Endothelial cell of umbilical vein (primary cell): ENCODE measurements at regions not wholly inside any gene's neighbourhood (a gene's known extent, or its start where the extent isn't known, plus 50 kb on each side); places are given as distances from the start of the nearest gene placed in this dataset.

Experiments
- EZH2 ChIP-seq: IDR thresholded peaks from 2 replicates; pipeline ENCODE4 v1.6.1; 2012; ENCODE audit warnings: borderline replicate concordance, low read depth, mild to moderate bottlenecking, moderate library complexity, low read length, inconsistent platforms; ENCODE audit not compliant: severe bottlenecking
- GATA2 ChIP-seq: IDR thresholded peaks from 2 replicates; pipeline ENCODE4 v1.7.0; 2011; ENCODE audit warnings: low read depth, mild to moderate bottlenecking, moderate library complexity, mixed read lengths, low read length; ENCODE audit not compliant: insufficient read length, insufficient read depth
- JUN ChIP-seq: IDR thresholded peaks from 2 replicates; pipeline ENCODE4 v1.6.1; 2011; ENCODE audit warnings: borderline replicate concordance, low read depth; ENCODE audit not compliant: insufficient read length, insufficient read depth
- MYC ChIP-seq: IDR thresholded peaks from one replicate; pipeline ENCODE4 v1.6.1; 2011; ENCODE audit warnings: mild to moderate bottlenecking, low read depth, low read length
- POLR2A ChIP-seq: IDR thresholded peaks from 2 replicates; pipeline ENCODE4 v1.6.1; 2012; ENCODE audit warnings: low read depth, mild to moderate bottlenecking, control low read depth, low read length
- POLR2AphosphoS5 ChIP-seq: IDR thresholded peaks from 2 replicates; pipeline ENCODE4 v1.6.1; 2012; ENCODE audit warnings: low read depth, mild to moderate bottlenecking, control low read depth, low read length, moderate library complexity; ENCODE audit not compliant: insufficient read depth
- TF ChIP-seq, protein P1 (sequence below), 2 donors: IDR thresholded peaks; 1 replicate in 1 of 2; 2 replicates in 1 of 2; pipeline ENCODE4 v1.5.1; 2011; ENCODE audit warnings: low read length in 2 of 2, mild to moderate bottlenecking in 2 of 2, moderate library complexity in 2 of 2, control low read depth in 1 of 2, inconsistent platforms in 1 of 2, low read depth in 1 of 2; ENCODE audit not compliant: insufficient read depth in 1 of 2; ENCODE audit errors: extremely low read depth in 1 of 2
- TF ChIP-seq, protein P2 (sequence below): IDR thresholded peaks from 2 replicates; pipeline ENCODE4 v1.6.1; 2011; ENCODE audit not compliant: insufficient read depth, insufficient read length

DNA sequence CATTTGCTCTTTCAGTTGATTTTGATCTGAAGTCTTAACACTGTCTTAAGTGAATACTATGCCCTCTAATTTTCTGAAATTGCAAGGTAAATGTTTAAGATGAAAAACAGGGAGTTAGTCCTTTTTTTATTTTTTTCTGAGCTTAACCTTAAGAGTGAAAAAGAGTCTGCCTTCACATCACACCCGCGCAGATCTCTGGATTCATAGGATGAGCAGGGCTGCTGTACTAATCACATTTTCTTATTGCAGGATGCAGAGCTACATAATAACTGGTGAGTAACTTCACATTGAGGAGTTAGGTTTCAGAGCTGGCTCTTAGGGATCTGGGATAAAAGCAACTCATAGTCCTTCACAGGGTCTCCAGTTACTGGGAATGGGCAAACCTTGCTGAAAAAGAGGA, 188.7 kb upstream of the ATP1B1 start:
- no peak for TF ChIP-seq POLR2AphosphoS5
- no peak for TF ChIP-seq EZH2
- TF ChIP-seq, protein P1, sequence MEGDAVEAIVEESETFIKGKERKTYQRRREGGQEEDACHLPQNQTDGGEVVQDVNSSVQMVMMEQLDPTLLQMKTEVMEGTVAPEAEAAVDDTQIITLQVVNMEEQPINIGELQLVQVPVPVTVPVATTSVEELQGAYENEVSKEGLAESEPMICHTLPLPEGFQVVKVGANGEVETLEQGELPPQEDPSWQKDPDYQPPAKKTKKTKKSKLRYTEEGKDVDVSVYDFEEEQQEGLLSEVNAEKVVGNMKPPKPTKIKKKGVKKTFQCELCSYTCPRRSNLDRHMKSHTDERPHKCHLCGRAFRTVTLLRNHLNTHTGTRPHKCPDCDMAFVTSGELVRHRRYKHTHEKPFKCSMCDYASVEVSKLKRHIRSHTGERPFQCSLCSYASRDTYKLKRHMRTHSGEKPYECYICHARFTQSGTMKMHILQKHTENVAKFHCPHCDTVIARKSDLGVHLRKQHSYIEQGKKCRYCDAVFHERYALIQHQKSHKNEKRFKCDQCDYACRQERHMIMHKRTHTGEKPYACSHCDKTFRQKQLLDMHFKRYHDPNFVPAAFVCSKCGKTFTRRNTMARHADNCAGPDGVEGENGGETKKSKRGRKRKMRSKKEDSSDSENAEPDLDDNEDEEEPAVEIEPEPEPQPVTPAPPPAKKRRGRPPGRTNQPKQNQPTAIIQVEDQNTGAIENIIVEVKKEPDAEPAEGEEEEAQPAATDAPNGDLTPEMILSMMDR (IDR thresholded peaks at IDR 0.05; ENCODE audit: extremely low read depth in 1 of 2, insufficient read depth in 1 of 2, low read depth in 1 of 2, low read length in 2 of 2), result no peak
- no peak for TF ChIP-seq POLR2A
- TF ChIP-seq MYC, result no peak
- TF ChIP-seq JUN, result no peak
- TF ChIP-seq, protein P2, sequence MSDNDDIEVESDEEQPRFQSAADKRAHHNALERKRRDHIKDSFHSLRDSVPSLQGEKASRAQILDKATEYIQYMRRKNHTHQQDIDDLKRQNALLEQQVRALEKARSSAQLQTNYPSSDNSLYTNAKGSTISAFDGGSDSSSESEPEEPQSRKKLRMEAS, result no peak
- TF ChIP-seq GATA2, result no peak
